ENCODE measurements at regions not wholly inside any gene's neighbourhood (a gene's known extent, or its start where the extent isn't known, plus 50 kb on each side); places are given as distances from the start of the nearest gene placed in this dataset.

- H3K4me3 ChIP-seq (ENCODE audit: low read length): no peak overlapping the region
Observed at GRCh38 chr6:163831736-163832135, 417.2 kb downstream of the QKI start.

GRCh38 chr6:163830641-163831040 lies 416.1 kb downstream of the QKI start:
- TF ChIP-seq ZNF274 (IDR thresholded peaks at IDR 0.05; ENCODE audit: low read depth, low read length): no peak

More at GRCh38 chr6:163831736-163832135, 417.2 kb downstream of the QKI start:
- TF ChIP-seq ZNF274 (IDR thresholded peaks at IDR 0.05; ENCODE audit: low read depth, low read length): no peak

GRCh38 chr6:163828038-163828795 lies 413.7 kb downstream of the QKI start:
- no peak for TF ChIP-seq ZNF274 (IDR thresholded peaks at IDR 0.05; ENCODE audit: low read depth, low read length)

More at GRCh38 chr6:163830641-163831040, 416.1 kb downstream of the QKI start:
- H3K4me3 ChIP-seq (ENCODE audit: low read length): no peak overlapping the region

GRCh38 chr6:163827143-163827542 lies 412.6 kb downstream of the QKI start:
- no peak overlapping the region for H3K4me3 ChIP-seq (ENCODE audit: low read length)
- no peak for TF ChIP-seq ZNF274 (IDR thresholded peaks at IDR 0.05; ENCODE audit: low read depth, low read length)

More at GRCh38 chr6:163828038-163828795, 413.7 kb downstream of the QKI start:
- H3K4me3 ChIP-seq (ENCODE audit: low read length): no peak overlapping the region

GRCh38 chr6:163826629-163827028 lies 412.1 kb downstream of the QKI start:
- TF ChIP-seq ZNF274 (IDR thresholded peaks at IDR 0.05; ENCODE audit: low read depth, low read length): no peak
- no peak overlapping the region for H3K4me3 ChIP-seq (ENCODE audit: low read length)

GRCh38 chr6:163825033-163825432 lies 410.5 kb downstream of the QKI start:
- no peak overlapping the region for H3K4me3 ChIP-seq (ENCODE audit: low read length)
- TF ChIP-seq ZNF274 (IDR thresholded peaks at IDR 0.05; ENCODE audit: low read depth, low read length): no peak

- no peak overlapping the region for H3K4me3 ChIP-seq (ENCODE audit: low read length)
- no peak for TF ChIP-seq ZNF274 (IDR thresholded peaks at IDR 0.05; ENCODE audit: low read depth, low read length)
Observed at GRCh38 chr6:163823577-163823976, 409.1 kb downstream of the QKI start.

GRCh38 chr6:163820745-163821458 lies 406.4 kb downstream of the QKI start:
- no peak overlapping the region for H3K4me3 ChIP-seq (ENCODE audit: low read length)
- no peak for TF ChIP-seq ZNF274 (IDR thresholded peaks at IDR 0.05; ENCODE audit: low read depth, low read length)

- H3K4me3 ChIP-seq (ENCODE audit: low read length): no peak overlapping the region
- no peak for TF ChIP-seq ZNF274 (IDR thresholded peaks at IDR 0.05; ENCODE audit: low read depth, low read length)
Observed at GRCh38 chr6:163820171-163820570, 405.7 kb downstream of the QKI start.

- TF ChIP-seq ZNF274 (IDR thresholded peaks at IDR 0.05; ENCODE audit: low read depth, low read length): no peak
- H3K4me3 ChIP-seq (ENCODE audit: low read length): no peak overlapping the region
Observed at GRCh38 chr6:163818719-163819118, 404.2 kb downstream of the QKI start.

- TF ChIP-seq ZNF274 (IDR thresholded peaks at IDR 0.05; ENCODE audit: low read depth, low read length): no peak
- H3K4me3 ChIP-seq (ENCODE audit: low read length): no peak overlapping the region
Observed at GRCh38 chr6:163816441-163816840, 401.9 kb downstream of the QKI start.

- H3K4me3 ChIP-seq (ENCODE audit: low read length): no peak overlapping the region
- no peak for TF ChIP-seq ZNF274 (IDR thresholded peaks at IDR 0.05; ENCODE audit: low read depth, low read length)
Observed at GRCh38 chr6:163815796-163816195, 401.3 kb downstream of the QKI start.

GRCh38 chr6:163814494-163815364 lies 400.2 kb downstream of the QKI start:
- no peak for TF ChIP-seq ZNF274 (IDR thresholded peaks at IDR 0.05; ENCODE audit: low read depth, low read length)
- H3K4me3 ChIP-seq (ENCODE audit: low read length): no peak overlapping the region

GRCh38 chr6:163813979-163814493 lies 399.5 kb downstream of the QKI start:
- no peak for TF ChIP-seq ZNF274 (IDR thresholded peaks at IDR 0.05; ENCODE audit: low read depth, low read length)
- no peak overlapping the region for H3K4me3 ChIP-seq (ENCODE audit: low read length)
